Immature natural killer cell (primary cell): ENCODE measurements at regions not wholly inside any gene's neighbourhood (a gene's known extent, or its start where the extent isn't known, plus 50 kb on each side); places are given as distances from the start of the nearest gene placed in this dataset.
A peak's percentile ranks its signal among the peaks of the same experiment; 100 is the strongest.

Experiments used
- DNase-seq, 3 donors: peaks; one replicate each; pipeline ENCODE4 v3.0.0; 2022; ENCODE audit warnings: mixed read lengths in 1 of 3
- H3K27ac Mint-ChIP-seq, 6 donors: one replicate each; pipeline ENCODE4 v1.8.0; 2020; ENCODE audit warnings: mixed read lengths in 6 of 6, mild to moderate bottlenecking in 5 of 6, inconsistent platforms in 4 of 6, moderate library complexity in 3 of 6
- H3K27me3 Mint-ChIP-seq, 3 donors: one replicate each; pipeline ENCODE4 v1.8.0; 2020 to 2021; ENCODE audit warnings: low read depth in 3 of 3, mild to moderate bottlenecking in 3 of 3, mixed read lengths in 3 of 3, moderate library complexity in 3 of 3, inconsistent platforms in 1 of 3
- H3K36me3 Mint-ChIP-seq, 3 donors: one replicate each; pipeline ENCODE4 v1.8.0; 2020; ENCODE audit warnings: mixed read lengths in 3 of 3, inconsistent platforms in 2 of 3, mild to moderate bottlenecking in 2 of 3
- H3K4me1 Mint-ChIP-seq, 2 donors: one replicate each; pipeline ENCODE4 v1.8.0; 2020; ENCODE audit warnings: inconsistent platforms in 2 of 2, mild to moderate bottlenecking in 2 of 2, mixed read lengths in 2 of 2, moderate library complexity in 1 of 2
- H3K4me3 Mint-ChIP-seq, 5 donors: one replicate each; pipeline ENCODE4 v1.8.0; 2020; ENCODE audit warnings: mild to moderate bottlenecking in 5 of 5, mixed read lengths in 5 of 5, inconsistent platforms in 3 of 5, moderate library complexity in 3 of 5
- H3K9me3 Mint-ChIP-seq, 6 donors: one replicate each; pipeline ENCODE4 v1.8.0; 2020; ENCODE audit warnings: mild to moderate bottlenecking in 6 of 6, mixed read lengths in 6 of 6, inconsistent platforms in 4 of 6, moderate library complexity in 3 of 6

GRCh38 chr2:216787851-216788540, 71.9 kb downstream of the TNP1 start:
- Mint-ChIP-seq H3K4me3 (no peak overlapping the region), H3K27ac (no peak overlapping the region), H3K36me3 (no peaks in the 10 kb centered on the region), H3K27me3 (peaks cover 2 to 9% (median 4%) of the 10 kb centered on the region in 3 donors), H3K4me1 (no peaks in the 10 kb centered on the region), H3K9me3 (no peaks in the 10 kb centered on the region)
- DNase-seq: no peak

- Mint-ChIP-seq H3K4me1 (no peaks in the 10 kb centered on the region), H3K9me3 (no peaks in the 10 kb centered on the region)
- no peak for DNase-seq
Measured at GRCh38 chr2:216786676-216787075, 73.2 kb downstream of the TNP1 start.

DNA sequence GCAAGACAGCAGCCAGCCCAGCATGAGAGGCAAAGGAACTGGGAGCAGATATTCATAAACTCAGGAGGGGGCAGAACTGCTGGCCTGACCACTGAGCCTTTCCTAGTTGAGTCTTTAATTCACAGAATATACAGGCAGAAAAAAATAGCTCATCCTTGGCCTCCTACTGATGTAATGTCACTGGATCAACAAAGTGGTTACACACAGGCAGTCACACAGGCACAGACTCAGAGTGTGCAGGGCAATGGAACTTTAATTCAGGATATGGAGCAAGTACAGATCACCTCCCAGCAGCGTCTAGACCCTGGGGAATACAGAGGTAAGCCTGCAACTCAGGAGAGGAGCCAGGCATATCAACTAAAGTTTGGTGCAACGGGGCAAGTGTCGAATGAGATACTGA, 75.4 kb downstream of the TNP1 start:
- DNase-seq: no peak
- H3K9me3 Mint-ChIP-seq: no peaks in the 10 kb centered on the region
- H3K4me3 Mint-ChIP-seq: no peak overlapping the region
- H3K36me3 Mint-ChIP-seq: no peaks in the 10 kb centered on the region
- H3K27ac Mint-ChIP-seq: no peak overlapping the region
- peaks cover 1 to 6% (median 4%) of the 10 kb centered on the region in 3 donors for H3K27me3 Mint-ChIP-seq
- no peaks in the 10 kb centered on the region for H3K4me1 Mint-ChIP-seq

More at GRCh38 chr2:216786676-216787075, 73.2 kb downstream of the TNP1 start:
- Mint-ChIP-seq H3K27ac (no peak overlapping the region), H3K4me3 (no peak overlapping the region), H3K36me3 (no peaks in the 10 kb centered on the region), H3K27me3 (peaks cover 2 to 6% (median 4%) of the 10 kb centered on the region in 3 donors)

DNA sequence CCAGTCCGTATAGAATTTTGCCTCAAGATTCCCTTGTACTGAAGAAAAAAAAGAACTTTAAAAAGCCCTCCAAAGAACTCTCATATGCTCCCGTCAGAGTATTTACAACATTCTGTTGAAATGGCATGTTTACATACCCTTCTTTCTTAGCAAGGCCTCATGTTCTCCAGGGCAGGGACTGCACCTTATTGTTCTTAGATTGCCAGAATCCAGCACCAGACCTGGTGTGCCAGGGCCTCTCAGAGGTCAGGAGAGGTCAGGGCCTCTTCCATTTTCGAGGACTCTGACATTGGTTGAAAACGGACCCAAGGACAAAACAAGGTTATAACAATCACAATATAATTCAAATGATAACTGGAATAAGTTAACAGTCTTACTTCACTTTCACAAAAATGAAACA, 78.2 kb downstream of the TNP1 start:
- no peak overlapping the region for H3K27ac Mint-ChIP-seq
- no peaks in the 10 kb centered on the region for H3K4me1 Mint-ChIP-seq
- no peak for DNase-seq
- no peaks in the 10 kb centered on the region for H3K9me3 Mint-ChIP-seq
- peaks cover 2 to 6% (median 2%) of the 10 kb centered on the region in 3 donors for H3K27me3 Mint-ChIP-seq
- H3K4me3 Mint-ChIP-seq: no peak overlapping the region
- H3K36me3 Mint-ChIP-seq: no peaks in the 10 kb centered on the region

DNA sequence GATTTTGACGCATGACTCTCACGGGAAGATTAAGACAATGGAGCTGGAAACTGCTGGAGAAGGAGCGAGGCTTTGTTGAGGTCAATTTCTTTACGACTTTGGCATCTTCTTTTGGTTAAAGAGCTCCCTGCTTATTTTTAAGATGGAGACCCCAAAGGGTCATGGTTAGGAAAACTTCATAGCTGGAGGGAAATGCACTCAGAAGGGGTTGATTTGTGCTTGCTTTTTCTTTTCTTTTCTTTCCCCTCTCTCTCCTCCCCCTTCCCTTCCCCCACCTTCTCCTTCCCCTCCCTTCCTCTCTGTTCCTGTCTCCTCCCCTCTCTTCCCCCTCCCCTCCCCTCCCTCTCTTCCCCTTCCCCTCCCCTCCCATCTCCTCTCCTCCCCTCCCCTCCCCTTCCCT, 79.0 kb downstream of the TNP1 start:
- Mint-ChIP-seq H3K9me3 (no peaks in the 10 kb centered on the region), H3K4me3 (no peak overlapping the region), H3K4me1 (no peaks in the 10 kb centered on the region), H3K27ac (no peak overlapping the region), H3K36me3 (no peaks in the 10 kb centered on the region), H3K27me3 (peaks cover 0 to 5% (median 2%) of the 10 kb centered on the region in 3 donors)
- DNase-seq: no peak

DNA sequence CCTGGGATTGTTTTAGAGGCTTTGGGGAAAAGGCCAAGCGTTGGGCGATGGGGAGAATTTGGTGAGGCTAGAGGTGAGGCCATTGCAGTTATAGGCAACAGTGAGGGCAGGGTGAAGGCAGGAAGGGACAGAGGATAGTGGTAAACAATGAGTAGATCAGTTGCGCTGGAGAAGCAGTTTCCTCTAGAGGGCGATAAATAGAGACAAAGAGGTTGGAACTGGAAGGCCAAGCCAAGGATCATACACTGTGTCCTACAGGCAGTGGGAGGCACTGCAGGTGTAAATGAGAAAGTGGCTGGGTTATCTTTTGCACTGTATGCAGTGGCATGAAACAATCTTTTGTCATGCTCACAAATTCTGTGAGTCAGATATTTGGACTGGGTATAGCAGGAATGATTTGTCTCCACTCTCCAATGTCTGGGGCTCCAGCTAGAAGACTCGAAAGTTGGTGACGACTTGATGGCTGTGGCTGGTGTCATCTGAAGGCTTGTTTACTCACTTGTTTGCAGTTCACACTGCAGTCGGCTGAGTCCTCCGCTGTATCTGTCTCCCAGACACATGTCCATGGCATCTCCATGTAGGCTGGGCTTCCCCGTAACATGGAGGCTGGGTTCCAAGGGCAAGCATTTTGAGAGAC, 82.1 kb downstream of the TNP1 start:
- Mint-ChIP-seq H3K27me3 (peaks cover 1 to 5% (median 4%) of the 10 kb centered on the region in 3 donors), H3K36me3 (no peaks in the 10 kb centered on the region), H3K4me1 (no peaks in the 10 kb centered on the region), H3K9me3 (no peaks in the 10 kb centered on the region), H3K4me3 (no peak overlapping the region), H3K27ac (no peak overlapping the region)
- peak; percentile 10 to 45 (median 30) for DNase-seq

DNA sequence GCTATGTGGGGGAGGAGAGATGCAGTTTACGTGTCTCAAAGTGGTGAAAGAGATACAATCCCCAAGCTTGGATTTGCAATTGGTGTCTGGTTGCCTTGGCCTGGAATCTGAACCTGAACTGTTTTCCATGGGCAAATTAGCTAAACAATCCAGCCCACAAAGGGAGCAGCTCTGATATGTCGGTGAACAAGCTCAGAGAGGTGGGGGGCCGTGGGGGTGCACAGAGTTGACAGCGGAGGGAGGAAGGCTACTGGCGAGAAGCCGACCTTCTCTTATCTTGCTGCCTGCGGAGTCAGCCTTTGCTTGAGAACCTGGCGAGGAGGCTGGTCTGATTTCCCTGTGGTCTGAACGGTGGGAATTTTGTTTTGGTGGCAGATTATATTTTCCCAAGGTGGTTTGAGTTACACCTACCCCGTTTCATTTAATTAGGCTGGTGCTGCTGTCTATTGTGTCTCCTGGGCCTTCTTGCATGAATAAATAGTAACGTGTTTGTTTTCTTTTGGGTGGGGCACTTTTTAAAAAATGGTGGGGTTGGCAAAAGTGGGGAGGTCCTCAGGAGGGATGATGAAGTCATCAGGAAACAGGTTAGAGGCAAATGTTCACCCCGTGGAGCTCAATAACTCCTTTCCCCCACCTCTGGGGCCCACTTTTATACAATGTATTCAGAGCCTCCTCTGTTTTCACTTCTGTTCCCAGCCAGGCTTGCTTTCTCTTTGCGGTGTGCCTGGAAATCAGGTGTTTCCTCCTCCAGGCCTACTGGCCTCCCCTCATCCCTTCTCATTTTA, 80.9 kb upstream of the IGFBP5 start:
- Mint-ChIP-seq H3K36me3 (no peaks in the 10 kb centered on the region), H3K27me3 (peaks cover 5% of the 10 kb centered on the region in 3 donors), H3K4me1 (no peaks in the 10 kb centered on the region), H3K9me3 (no peaks in the 10 kb centered on the region), H3K27ac (no peak overlapping the region), H3K4me3 (no peak overlapping the region)
- no peak for DNase-seq

GRCh38 chr2:216775043-216775453, 79.7 kb upstream of the IGFBP5 start:
- Mint-ChIP-seq H3K9me3 (no peaks in the 10 kb centered on the region), H3K4me3 (no peak overlapping the region), H3K27me3 (peaks cover 5% of the 10 kb centered on the region in 3 donors), H3K4me1 (no peaks in the 10 kb centered on the region), H3K36me3 (no peaks in the 10 kb centered on the region), H3K27ac (no peak overlapping the region)
- DNase-seq: no peak

- Mint-ChIP-seq H3K27me3 (peaks cover 5% of the 10 kb centered on the region in 3 donors), H3K9me3 (no peaks in the 10 kb centered on the region), H3K27ac (no peak overlapping the region), H3K4me1 (no peaks in the 10 kb centered on the region), H3K4me3 (no peak overlapping the region), H3K36me3 (no peaks in the 10 kb centered on the region)
- DNase-seq: no peak
Measured at GRCh38 chr2:216774620-216775019, 79.3 kb upstream of the IGFBP5 start.

- H3K36me3 Mint-ChIP-seq: no peaks in the 10 kb centered on the region
- peaks cover 5% of the 10 kb centered on the region in 3 donors for H3K27me3 Mint-ChIP-seq
- H3K27ac Mint-ChIP-seq: no peak overlapping the region
- H3K4me3 Mint-ChIP-seq: no peak overlapping the region
- no peak for DNase-seq
- H3K9me3 Mint-ChIP-seq: no peaks in the 10 kb centered on the region
- no peaks in the 10 kb centered on the region for H3K4me1 Mint-ChIP-seq
Measured at GRCh38 chr2:216774180-216774579, 78.8 kb upstream of the IGFBP5 start.

DNA sequence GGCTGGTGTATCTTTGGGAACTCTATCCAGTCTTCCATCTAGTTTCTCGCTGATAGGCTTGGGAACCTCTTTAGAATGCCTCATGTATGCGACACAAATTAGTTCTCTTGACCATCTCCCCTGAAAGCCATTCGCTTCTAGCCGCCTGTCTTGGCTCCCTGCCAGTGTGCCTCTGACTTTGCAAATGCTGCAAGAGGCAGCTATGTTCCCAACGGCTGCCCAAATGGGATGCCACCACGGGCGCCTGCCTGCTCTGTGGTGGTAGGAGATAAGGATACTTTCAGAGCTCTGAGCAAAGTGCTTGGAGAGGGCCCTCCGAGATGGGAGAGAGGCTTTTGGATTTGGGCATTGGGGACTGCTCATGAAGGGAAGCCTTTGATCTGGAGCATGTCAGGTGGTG, 77.7 kb upstream of the IGFBP5 start:
- H3K27me3 Mint-ChIP-seq: peaks cover 5% of the 10 kb centered on the region in 3 donors
- no peak overlapping the region for H3K4me3 Mint-ChIP-seq
- H3K9me3 Mint-ChIP-seq: no peaks in the 10 kb centered on the region
- DNase-seq: no peak
- H3K27ac Mint-ChIP-seq: no peak overlapping the region
- H3K36me3 Mint-ChIP-seq: no peaks in the 10 kb centered on the region
- no peaks in the 10 kb centered on the region for H3K4me1 Mint-ChIP-seq

GRCh38 chr2:216770717-216771116, 75.4 kb upstream of the IGFBP5 start:
- Mint-ChIP-seq H3K4me1 (no peaks in the 10 kb centered on the region), H3K9me3 (no peaks in the 10 kb centered on the region), H3K27ac (no peak overlapping the region), H3K4me3 (no peak overlapping the region), H3K27me3 (peaks cover 5 to 8% (median 5%) of the 10 kb centered on the region in 3 donors), H3K36me3 (no peaks in the 10 kb centered on the region)
- DNase-seq: no peak

- H3K27me3 Mint-ChIP-seq: peaks cover 5 to 8% (median 6%) of the 10 kb centered on the region in 3 donors
Measured at GRCh38 chr2:216770050-216770449, 74.7 kb upstream of the IGFBP5 start.

DNA sequence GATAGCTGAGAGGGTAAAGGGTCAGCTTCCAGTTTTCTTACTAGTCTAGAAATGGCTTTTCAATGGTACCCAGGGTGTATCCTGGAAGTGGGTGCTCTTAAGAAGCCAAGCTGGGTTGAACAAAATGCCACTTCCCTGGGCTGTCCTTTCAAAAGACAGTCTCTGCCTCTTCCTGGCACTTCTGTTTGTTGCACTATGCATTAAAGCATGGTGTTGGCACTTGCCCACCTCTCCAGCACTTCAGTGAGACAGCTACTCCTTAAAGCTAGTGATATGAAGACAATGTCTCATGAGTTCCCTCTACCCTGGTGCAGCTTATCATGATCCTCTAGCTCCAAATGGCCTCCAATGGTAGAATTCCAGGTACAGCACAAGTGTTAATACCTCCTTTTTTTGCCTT, 74.3 kb upstream of the IGFBP5 start:
- no peaks in the 10 kb centered on the region for H3K4me1 Mint-ChIP-seq
- H3K36me3 Mint-ChIP-seq: no peaks in the 10 kb centered on the region
- no peak overlapping the region for H3K4me3 Mint-ChIP-seq
- H3K9me3 Mint-ChIP-seq: no peaks in the 10 kb centered on the region
- no peak overlapping the region for H3K27ac Mint-ChIP-seq
- H3K27me3 Mint-ChIP-seq: peaks cover 5 to 9% (median 6%) of the 10 kb centered on the region in 3 donors
- no peak for DNase-seq

More at GRCh38 chr2:216770050-216770449, 74.7 kb upstream of the IGFBP5 start:
- Mint-ChIP-seq H3K27ac (no peak overlapping the region), H3K36me3 (no peaks in the 10 kb centered on the region), H3K4me1 (no peaks in the 10 kb centered on the region), H3K9me3 (no peaks in the 10 kb centered on the region), H3K4me3 (no peak overlapping the region)
- no peak for DNase-seq
